ENCODE measurements at regions not wholly inside any gene's neighbourhood (a gene's known extent, or its start where the extent isn't known, plus 50 kb on each side); places are given as distances from the start of the nearest gene placed in this dataset.

DNA sequence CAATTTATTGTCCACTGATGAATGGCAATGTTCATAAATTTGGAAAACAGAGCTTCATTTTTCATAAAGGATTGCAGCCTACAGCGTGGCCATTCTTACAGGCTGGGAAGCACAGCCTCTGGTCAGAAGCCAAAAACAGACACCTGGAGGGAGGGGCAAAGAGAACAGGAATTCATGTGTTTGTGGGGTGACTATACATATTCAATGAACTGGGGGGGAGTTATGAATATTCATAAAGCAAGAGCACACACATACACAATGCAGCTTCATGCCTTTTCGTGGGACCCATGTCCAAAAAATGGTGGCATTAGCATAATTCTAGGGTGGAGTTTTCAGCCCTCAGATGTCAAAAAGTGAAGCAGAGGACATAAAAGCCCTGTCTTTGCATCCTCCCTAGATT is 173.3 kb downstream of the VEGFC start:
- TF ChIP-seq, protein P1, sequence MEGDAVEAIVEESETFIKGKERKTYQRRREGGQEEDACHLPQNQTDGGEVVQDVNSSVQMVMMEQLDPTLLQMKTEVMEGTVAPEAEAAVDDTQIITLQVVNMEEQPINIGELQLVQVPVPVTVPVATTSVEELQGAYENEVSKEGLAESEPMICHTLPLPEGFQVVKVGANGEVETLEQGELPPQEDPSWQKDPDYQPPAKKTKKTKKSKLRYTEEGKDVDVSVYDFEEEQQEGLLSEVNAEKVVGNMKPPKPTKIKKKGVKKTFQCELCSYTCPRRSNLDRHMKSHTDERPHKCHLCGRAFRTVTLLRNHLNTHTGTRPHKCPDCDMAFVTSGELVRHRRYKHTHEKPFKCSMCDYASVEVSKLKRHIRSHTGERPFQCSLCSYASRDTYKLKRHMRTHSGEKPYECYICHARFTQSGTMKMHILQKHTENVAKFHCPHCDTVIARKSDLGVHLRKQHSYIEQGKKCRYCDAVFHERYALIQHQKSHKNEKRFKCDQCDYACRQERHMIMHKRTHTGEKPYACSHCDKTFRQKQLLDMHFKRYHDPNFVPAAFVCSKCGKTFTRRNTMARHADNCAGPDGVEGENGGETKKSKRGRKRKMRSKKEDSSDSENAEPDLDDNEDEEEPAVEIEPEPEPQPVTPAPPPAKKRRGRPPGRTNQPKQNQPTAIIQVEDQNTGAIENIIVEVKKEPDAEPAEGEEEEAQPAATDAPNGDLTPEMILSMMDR (IDR thresholded peaks at IDR 0.05) = no peak
- TF ChIP-seq POLR2A (IDR thresholded peaks at IDR 0.05) (no peak), EP300 (IDR thresholded peaks at IDR 0.05) (no peak), POLR2AphosphoS5 (IDR thresholded peaks at IDR 0.05) (no peak)

Measured in stomach (tissue), 4 donors.